Liver (tissue), 3 donors: ENCODE measurements at regions not wholly inside any gene's neighbourhood (a gene's known extent, or its start where the extent isn't known, plus 50 kb on each side); places are given as distances from the start of the nearest gene placed in this dataset.

Source experiments
- EGR1 ChIP-seq, 2 donors: IDR thresholded peaks; 2 replicates each; pipeline ENCODE4 v1.6.1; 2016 to 2018; ENCODE audit warnings: antibody characterized with exemption in 2 of 2, low read depth in 2 of 2
- SP1 ChIP-seq: IDR thresholded peaks from 2 replicates; pipeline ENCODE4 v1.6.1; 2018; ENCODE audit warnings: antibody characterized with exemption, mild to moderate bottlenecking
- TAF1 ChIP-seq: conservative IDR thresholded peaks from 2 replicates; pipeline ENCODE4 v1.6.1; 2016; ENCODE audit warnings: antibody characterized with exemption, mild to moderate bottlenecking
- YY1 ChIP-seq: IDR thresholded peaks from 2 replicates; pipeline ENCODE4 v1.6.1; 2016; ENCODE audit warnings: antibody characterized with exemption, mild to moderate bottlenecking
- TF ChIP-seq, protein P1 (sequence below): fragments of 150-350 bp; IDR thresholded peaks from 2 replicates; pipeline ENCODE4 v1.5.1; 2017; ENCODE audit warnings: improper control_type of control experiment, low read depth, low read length; ENCODE audit not compliant: missing input control
- TF ChIP-seq, protein P2 (sequence below): IDR thresholded peaks from 2 replicates; pipeline ENCODE4 v1.6.1; 2016; ENCODE audit warnings: antibody characterized with exemption, mild to moderate bottlenecking
- TF ChIP-seq, protein P3 (sequence below): IDR thresholded peaks from 2 replicates; pipeline ENCODE4 v1.6.1; 2016; ENCODE audit warnings: antibody characterized with exemption
- donor health status: healthy.
- donor health status: healthy.

- TF ChIP-seq, protein P1, sequence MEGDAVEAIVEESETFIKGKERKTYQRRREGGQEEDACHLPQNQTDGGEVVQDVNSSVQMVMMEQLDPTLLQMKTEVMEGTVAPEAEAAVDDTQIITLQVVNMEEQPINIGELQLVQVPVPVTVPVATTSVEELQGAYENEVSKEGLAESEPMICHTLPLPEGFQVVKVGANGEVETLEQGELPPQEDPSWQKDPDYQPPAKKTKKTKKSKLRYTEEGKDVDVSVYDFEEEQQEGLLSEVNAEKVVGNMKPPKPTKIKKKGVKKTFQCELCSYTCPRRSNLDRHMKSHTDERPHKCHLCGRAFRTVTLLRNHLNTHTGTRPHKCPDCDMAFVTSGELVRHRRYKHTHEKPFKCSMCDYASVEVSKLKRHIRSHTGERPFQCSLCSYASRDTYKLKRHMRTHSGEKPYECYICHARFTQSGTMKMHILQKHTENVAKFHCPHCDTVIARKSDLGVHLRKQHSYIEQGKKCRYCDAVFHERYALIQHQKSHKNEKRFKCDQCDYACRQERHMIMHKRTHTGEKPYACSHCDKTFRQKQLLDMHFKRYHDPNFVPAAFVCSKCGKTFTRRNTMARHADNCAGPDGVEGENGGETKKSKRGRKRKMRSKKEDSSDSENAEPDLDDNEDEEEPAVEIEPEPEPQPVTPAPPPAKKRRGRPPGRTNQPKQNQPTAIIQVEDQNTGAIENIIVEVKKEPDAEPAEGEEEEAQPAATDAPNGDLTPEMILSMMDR, result no peak
- TF ChIP-seq YY1, result no peak
- TF ChIP-seq, protein P2, sequence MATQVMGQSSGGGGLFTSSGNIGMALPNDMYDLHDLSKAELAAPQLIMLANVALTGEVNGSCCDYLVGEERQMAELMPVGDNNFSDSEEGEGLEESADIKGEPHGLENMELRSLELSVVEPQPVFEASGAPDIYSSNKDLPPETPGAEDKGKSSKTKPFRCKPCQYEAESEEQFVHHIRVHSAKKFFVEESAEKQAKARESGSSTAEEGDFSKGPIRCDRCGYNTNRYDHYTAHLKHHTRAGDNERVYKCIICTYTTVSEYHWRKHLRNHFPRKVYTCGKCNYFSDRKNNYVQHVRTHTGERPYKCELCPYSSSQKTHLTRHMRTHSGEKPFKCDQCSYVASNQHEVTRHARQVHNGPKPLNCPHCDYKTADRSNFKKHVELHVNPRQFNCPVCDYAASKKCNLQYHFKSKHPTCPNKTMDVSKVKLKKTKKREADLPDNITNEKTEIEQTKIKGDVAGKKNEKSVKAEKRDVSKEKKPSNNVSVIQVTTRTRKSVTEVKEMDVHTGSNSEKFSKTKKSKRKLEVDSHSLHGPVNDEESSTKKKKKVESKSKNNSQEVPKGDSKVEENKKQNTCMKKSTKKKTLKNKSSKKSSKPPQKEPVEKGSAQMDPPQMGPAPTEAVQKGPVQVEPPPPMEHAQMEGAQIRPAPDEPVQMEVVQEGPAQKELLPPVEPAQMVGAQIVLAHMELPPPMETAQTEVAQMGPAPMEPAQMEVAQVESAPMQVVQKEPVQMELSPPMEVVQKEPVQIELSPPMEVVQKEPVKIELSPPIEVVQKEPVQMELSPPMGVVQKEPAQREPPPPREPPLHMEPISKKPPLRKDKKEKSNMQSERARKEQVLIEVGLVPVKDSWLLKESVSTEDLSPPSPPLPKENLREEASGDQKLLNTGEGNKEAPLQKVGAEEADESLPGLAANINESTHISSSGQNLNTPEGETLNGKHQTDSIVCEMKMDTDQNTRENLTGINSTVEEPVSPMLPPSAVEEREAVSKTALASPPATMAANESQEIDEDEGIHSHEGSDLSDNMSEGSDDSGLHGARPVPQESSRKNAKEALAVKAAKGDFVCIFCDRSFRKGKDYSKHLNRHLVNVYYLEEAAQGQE, result no peak
- TF ChIP-seq SP1, result no peak
- no peak for TF ChIP-seq EGR1 (IDR thresholded peaks at IDR 0.05; ENCODE audit: low read depth in 2 of 2)
- TF ChIP-seq, protein P3, sequence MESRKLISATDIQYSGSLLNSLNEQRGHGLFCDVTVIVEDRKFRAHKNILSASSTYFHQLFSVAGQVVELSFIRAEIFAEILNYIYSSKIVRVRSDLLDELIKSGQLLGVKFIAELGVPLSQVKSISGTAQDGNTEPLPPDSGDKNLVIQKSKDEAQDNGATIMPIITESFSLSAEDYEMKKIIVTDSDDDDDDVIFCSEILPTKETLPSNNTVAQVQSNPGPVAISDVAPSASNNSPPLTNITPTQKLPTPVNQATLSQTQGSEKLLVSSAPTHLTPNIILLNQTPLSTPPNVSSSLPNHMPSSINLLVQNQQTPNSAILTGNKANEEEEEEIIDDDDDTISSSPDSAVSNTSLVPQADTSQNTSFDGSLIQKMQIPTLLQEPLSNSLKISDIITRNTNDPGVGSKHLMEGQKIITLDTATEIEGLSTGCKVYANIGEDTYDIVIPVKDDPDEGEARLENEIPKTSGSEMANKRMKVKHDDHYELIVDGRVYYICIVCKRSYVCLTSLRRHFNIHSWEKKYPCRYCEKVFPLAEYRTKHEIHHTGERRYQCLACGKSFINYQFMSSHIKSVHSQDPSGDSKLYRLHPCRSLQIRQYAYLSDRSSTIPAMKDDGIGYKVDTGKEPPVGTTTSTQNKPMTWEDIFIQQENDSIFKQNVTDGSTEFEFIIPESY, result no peak
- TF ChIP-seq TAF1, result no peak
Observed at GRCh38 chr1:224047538-224047937, 66.4 kb upstream of the FBXO28 start.
